ENCODE measurements at regions not wholly inside any gene's neighbourhood (a gene's known extent, or its start where the extent isn't known, plus 50 kb on each side); places are given as distances from the start of the nearest gene placed in this dataset.

DNA sequence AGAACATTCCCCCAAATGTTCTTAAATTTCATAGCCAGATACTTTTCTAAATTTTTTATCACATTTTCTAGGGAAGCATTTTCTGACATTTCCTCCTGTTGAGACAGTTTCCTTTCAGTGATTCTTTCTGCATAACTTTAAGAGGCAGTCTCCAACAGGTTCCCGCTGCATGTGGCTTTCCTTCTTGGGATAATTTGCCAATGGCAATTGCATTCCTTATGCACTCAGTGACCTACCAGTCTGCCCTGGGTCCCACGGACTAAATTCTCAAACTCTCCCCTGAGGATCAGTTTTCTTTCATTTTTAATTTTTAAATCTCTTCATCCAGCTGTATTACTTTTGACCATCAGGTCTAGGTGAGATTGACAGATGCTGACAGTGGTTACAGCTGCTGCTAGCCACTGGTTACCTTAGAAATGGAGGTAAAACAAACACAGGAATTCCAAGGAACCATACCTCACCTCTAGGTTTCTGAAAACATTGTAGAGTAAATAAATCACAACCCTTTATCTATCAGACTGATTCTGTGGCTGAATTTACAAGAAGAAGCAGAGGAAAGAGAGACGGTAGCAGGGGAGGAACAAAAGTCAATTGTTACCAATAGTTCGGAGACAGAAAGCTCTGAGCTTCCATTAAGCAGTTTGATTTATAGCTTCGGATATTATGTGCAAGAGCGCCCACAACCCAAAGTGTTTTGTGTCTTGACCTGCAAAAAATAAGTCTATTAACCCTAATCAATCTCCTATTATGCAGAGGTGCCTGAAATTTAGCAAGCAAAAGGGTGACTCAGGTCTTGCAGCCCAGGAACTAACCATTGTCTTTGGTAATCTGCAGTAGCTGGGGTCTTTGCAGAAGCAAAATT lies 216.0 kb downstream of the PMP22 start:
- no peak overlapping the region for H3K4ac ChIP-seq (replicated peaks; ENCODE audit: insufficient read length, low read depth, low read length)
- no peaks in the 10 kb centered on the region for H3K36me3 ChIP-seq (ENCODE audit: control insufficient read depth in 2 of 4, insufficient read depth in 4 of 4, low read length in 3 of 4)
- peak overlapping the region; percentile 34; the same call in 1 of the 2 replicates for H2AFZ ChIP-seq (ENCODE audit: low read length)
- peak overlapping the region in 1 of 4 experiments; percentile 26; a peak in 1 of 8 replicates for H3K4me3 ChIP-seq (ENCODE audit: extremely low read depth in 1 of 4, insufficient read depth in 2 of 4, low read depth in 3 of 4, low read length in 4 of 4)
- no peaks in the 10 kb centered on the region for H3K79me2 ChIP-seq (ENCODE audit: control insufficient read depth in 1 of 2, insufficient read depth in 2 of 2, low read length in 2 of 2)
- H4K20me1 ChIP-seq (replicated peaks in 1 of 2; ENCODE audit: control insufficient read depth in 1 of 2, insufficient read depth in 2 of 2, low read length in 2 of 2): no peaks in the 10 kb centered on the region
- no peaks in the 10 kb centered on the region for H3K23me2 ChIP-seq (ENCODE audit: low read depth, low read length)
- no peak overlapping the region for H4K91ac ChIP-seq (replicated peaks; ENCODE audit: insufficient read length, low read length)
- no peak overlapping the region for H3K27ac ChIP-seq (ENCODE audit: low read depth, low read length)
- no peak for DNase-seq (ENCODE audit: low read depth in 1 of 2, low spot score in 2 of 2)
- FAIRE-seq: peak; percentile 7
- no peak overlapping the region; the same call in 1 of the 2 replicates for H3K18ac ChIP-seq (ENCODE audit: extremely low read depth, low read length)
- no peak overlapping the region for H2BK15ac ChIP-seq (ENCODE audit: low read length)
- peak overlapping the region; percentile 3; the same call in 1 of the 2 replicates for H2BK20ac ChIP-seq (ENCODE audit: low read length)
- 43% methylated on average over 6 of the region's 6 CpGs; no CpG with 5 or more reads in 1 of the 2 experiments for WGBS, 2 experiments (ENCODE audit: extremely low coverage in 1 of 2, insufficient coverage in 1 of 2, insufficient read length in 1 of 2, insufficient replicate concordance in 2 of 2, low coverage in 1 of 2, low lambda C conversion rate in 2 of 2, missing lambda C conversion rate in 1 of 2)
- no peak overlapping the region for H2AK5ac ChIP-seq (ENCODE audit: low read depth, low read length)
- no peak overlapping the region for H4K8ac ChIP-seq (ENCODE audit: extremely low read depth, insufficient read depth, low read length)
- H3K79me1 ChIP-seq (ENCODE audit: low read depth, low read length): no peaks in the 10 kb centered on the region
- H4K5ac ChIP-seq (ENCODE audit: insufficient read length, low read depth, low read length): no peak overlapping the region
- peak overlapping the region; percentile 22 for H2BK120ac ChIP-seq (replicated peaks; ENCODE audit: low read depth, low read length)
- no peaks in the 10 kb centered on the region for H3K9me3 ChIP-seq (ENCODE audit: insufficient read depth in 2 of 2, low read depth in 1 of 2, low read length in 1 of 2)
- H3K56ac ChIP-seq (replicated peaks; ENCODE audit: insufficient read length, low read depth, low read length): no peak overlapping the region
- no peak for TF ChIP-seq USF2 (IDR thresholded peaks at IDR 0.05; ENCODE audit: low read length)
- 0 out of 2 replicates have a peak, but pooled peaks have one; percentile 37 for TF ChIP-seq TEAD4 (IDR thresholded peaks at IDR 0.05; ENCODE audit: low read depth, low read length)
- TF ChIP-seq POU5F1 (IDR thresholded peaks at IDR 0.05; ENCODE audit: low read depth, low read length): no peak
- peak; percentile 25 to 68; a peak in 2 of 4 replicates for TF ChIP-seq SIN3A (conservative IDR thresholded peaks at IDR 0.05 in 1 of 2, IDR thresholded peaks at IDR 0.05 in 1 of 2; ENCODE audit: low read depth in 1 of 2, low read length in 2 of 2)
- TF ChIP-seq KDM4A (IDR thresholded peaks at IDR 0.05; ENCODE audit: low read depth, low read length, severe bottlenecking): no peak
- no peak overlapping the region; the same call in 1 of the 2 replicates for H2BK12ac ChIP-seq (ENCODE audit: low read depth, low read length)
- no peak overlapping the region; a peak in 1 of 7 replicates for H3K9ac ChIP-seq (replicated peaks in 1 of 4; ENCODE audit: extremely low read depth in 1 of 4, low read depth in 3 of 4, low read length in 3 of 4)
- H3K23ac ChIP-seq (ENCODE audit: insufficient read length): no peak overlapping the region
- H3K4me1 ChIP-seq (replicated peaks in 1 of 4; ENCODE audit: control insufficient read depth in 3 of 4, insufficient read depth in 4 of 4, low read length in 3 of 4): peaks cover 6 to 16% (median 10%) of the 10 kb centered on the region in 4 experiments; a peak in 5 of 7 replicates
- H3K27me3 ChIP-seq (replicated peaks in 1 of 4; ENCODE audit: control insufficient read depth in 3 of 4, extremely low read depth in 1 of 4, insufficient read depth in 3 of 4, low read length in 3 of 4): no peaks in the 10 kb centered on the region
- ChIA-PET CTCF (ENCODE audit: partially characterized antibody) (interaction anchor here (0.7 to 2.1 kb wide), 13 partner anchors 10 to 697 kb away, joined by 3 to 9 read pairs (median 3); no protein-coding TSS in a partner anchor), POLR2A (ENCODE audit: partially characterized antibody) (interaction anchor here (0.9 kb wide), 1 partner anchor 12 kb away, joined by 3 read pairs; no protein-coding TSS in a partner anchor)
- H3K4me2 ChIP-seq (ENCODE audit: insufficient read depth in 1 of 2, low read depth in 2 of 2, low read length in 2 of 2): peak overlapping the region; percentile 39 to 57
- H3K14ac ChIP-seq (ENCODE audit: insufficient read length): no peak overlapping the region
- H2BK5ac ChIP-seq (ENCODE audit: low read depth, low read length): no peak overlapping the region

All from H1 (cell line).